HG03159 (cell line): ENCODE measurements at regions not wholly inside any gene's neighbourhood (a gene's known extent, or its start where the extent isn't known, plus 50 kb on each side); places are given as distances from the start of the nearest gene placed in this dataset.

Source experiments
- ATAC-seq: cut with Tn5 transposase; IDR thresholded peaks from one replicate; pipeline ENCODE4 v1.9.1; 2021; ENCODE audit warnings: mild to moderate bottlenecking, moderate library complexity; ENCODE audit not compliant: unreplicated experiment

DNA sequence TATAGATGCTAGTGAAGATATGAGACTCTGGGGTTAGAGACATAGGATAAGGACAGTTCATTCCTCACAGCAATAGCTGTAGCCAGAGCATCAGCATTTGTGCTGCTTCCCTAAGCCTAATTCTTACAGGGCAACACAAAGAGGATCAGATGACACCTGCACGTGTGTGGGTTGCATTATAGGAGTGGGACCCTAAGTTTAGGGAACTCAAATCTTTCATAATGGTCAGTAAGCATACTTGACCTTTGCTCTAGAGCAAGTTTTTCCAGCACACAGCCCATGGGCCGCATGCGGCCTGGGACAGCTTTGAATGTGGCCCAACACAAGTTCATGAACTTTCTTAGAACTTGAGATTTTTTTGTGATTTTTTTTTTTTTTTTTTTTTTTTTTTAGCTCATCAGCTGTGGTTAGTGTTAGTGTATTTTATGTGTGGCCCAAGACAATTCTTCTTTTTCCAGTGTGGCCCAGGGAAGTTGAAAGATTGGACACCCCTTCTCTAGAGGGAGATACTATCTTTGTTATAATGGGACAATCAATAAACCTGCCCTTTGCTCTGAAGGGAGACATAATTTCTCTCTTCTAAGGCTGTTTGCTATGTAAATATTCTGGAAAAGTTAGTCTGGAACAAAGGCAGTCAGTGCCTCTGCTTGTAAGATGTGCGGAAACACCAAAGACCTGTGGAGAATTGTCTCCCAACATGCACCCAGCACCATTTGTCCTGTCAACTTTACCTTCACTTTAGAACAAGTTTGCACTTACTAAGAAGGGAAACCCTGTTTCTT lies 650.2 kb downstream of the ZNF674 start:
- ATAC-seq, result no peak

DNA sequence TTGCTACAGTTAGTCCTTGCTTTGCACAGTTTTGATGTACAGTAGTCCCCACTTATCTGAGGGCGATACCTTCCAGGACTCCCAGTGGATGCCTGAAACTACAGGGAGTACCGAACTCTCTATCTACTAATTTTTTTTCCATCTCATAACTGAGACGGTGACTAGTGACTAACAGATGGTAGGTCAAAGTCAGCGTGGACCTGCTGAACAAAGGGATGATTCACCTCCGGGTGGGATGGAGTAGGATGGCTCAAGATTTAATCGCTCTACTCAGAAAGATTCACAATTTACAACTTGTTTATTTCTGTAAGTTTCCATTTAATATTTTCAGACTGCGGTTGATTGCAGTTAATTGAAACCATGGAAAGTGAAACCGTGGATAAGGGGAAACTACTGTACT lies 655.8 kb downstream of the ZNF674 start:
- ATAC-seq, result no peak

DNA sequence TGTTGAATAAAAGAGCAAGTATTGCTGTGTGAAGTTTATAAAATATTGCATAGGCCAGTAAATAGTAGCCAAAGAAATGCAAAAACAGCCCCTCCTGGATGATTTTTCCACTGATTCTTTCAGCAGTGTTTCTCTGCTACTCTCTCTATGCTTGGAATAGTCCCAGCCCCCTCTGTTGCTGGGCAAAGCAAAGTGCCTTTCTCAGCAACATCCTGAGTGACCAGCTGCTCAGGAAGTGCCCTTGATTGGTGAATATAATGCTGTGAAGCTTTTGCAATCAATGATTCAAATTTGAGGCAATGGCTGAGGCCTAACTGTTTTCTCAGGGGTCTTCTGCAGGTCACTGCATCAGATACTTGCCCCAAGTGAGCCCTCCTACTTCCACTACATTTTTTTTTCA lies 656.7 kb downstream of the ZNF674 start:
- no peak for ATAC-seq

DNA sequence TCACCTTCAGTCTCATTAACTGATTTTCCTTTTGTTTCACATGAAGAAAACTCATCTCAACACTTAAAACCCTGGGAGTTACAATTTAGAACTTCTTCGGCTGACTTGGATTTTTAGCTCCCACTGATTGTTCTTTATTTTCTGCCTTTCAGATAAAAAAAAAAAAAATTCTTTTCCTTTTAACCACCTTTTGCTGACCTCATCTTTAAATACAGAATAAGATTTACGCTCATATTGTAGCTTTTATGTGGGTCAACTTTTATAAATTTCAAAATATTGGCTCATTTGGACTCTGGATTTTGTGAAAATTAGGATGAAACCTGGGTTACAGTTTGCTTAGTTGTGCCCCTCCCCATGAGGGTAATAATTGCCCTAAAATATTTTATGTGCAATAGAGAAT lies 659.3 kb downstream of the ZNF674 start:
- no peak for ATAC-seq

DNA sequence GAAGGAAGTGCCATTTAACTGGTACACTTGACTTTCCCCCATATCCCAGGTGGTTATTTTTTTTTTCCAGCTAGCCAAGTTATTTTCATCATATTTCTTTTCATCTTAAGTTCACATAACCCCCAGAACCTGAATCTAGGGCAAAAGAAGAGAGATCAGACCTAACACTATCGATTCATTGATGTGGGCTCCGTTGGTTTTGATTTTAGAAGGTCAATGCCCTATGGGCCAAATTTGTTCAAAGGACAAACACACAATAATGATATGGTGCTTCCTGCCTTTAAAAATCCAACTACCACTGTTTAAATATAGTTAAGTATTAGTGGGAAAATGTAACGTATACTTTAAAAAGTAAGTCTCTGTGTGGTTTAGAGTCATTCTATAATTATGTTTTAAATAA lies 665.7 kb downstream of the ZNF674 start:
- ATAC-seq, result no peak

DNA sequence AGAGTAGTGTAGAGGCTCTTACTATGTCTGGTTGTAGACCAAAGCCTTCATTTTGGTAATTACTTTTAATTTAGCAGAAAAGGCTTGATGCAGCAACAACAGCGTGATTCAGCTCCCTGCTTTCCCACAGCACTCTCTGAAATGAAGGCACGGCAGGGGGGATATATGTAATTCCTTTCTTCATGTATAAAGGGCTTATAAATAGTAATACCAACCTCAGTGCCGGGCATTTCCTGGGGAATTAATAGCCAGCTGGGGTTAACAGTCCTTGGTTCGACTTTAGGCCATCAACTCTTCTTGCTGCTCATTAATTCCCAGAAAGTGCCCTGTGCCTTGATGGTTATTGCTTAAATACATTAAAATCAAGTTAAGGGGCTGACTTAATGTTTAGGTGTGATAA lies 669.0 kb downstream of the ZNF674 start:
- no peak for ATAC-seq

DNA sequence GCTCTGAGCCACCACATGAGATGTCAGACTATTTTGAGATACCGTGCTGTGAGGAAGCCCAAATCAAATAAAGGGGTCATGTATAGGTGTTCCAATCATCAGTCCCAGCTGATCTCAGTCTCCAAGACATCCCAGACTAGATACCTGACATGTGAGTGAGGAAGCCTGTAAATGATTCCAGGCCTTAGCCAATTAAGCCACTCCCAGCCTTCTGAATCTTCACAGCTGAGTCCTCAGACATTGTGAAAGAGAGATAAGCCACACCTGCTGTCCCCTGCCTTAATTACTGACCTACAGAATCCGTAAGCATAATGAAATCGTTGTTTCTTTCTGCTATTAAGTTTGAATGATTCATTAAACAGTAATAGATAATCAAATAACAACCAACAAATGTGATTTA lies 671.4 kb downstream of the ZNF674 start:
- ATAC-seq, result no peak

DNA sequence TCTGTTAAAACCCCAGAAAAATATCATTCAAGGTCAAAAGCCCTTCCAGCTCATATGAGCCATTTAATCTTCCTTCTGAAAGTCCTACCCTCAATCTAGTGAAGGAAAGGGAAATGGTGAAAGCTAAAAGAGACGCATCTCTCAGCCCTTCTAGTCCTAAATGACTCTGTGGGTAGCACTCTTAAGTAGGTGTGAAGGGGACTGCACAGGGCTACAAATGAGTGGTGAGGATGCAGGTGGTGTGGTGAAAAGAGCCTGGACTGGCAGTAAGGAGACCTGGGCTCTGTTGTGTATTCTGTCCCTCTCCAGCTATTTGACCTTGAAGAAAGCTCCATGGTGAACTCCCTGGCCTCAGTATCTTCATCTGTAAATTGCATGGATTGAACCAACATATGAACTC lies 671.8 kb upstream of the DIPK2B start:
- ATAC-seq, result no peak

DNA sequence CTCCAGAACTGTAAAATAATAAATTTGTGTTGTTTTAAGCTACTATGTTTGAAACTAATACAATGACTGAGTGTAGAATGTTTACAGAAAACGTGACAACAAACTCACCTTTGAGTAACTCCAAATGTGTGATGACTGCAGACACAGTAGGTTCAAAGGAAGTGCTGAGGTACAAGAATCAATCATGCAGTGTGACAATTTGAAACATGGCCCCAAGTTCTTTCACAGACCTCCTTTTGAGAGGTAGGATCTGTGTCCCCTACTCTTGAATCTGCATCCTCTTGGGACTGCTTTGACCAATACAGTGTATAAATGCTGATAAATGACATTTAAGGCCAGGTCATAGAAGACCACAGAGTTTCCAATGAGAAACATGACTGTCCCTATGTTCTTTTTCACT lies 667.7 kb upstream of the DIPK2B start:
- no peak for ATAC-seq

DNA sequence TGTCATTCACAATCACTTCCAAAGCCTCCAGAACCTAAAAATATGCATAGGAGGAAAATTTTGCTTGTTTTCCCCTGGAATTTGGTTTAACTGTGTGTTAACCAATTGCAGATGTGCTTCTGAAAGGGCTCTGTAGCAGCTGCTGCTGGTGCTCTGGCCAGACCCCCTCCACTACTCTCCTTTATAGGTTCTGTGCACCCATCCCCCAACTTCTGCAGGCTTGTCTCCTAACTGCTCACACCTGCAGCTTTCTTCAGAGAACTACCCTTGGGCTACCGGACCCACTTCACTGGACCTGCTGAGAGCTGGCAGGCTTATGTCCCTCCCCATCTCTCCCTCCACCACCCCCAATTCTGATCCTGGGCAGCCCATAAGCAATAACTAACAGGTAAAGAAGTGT lies 662.1 kb upstream of the DIPK2B start:
- no peak for ATAC-seq

DNA sequence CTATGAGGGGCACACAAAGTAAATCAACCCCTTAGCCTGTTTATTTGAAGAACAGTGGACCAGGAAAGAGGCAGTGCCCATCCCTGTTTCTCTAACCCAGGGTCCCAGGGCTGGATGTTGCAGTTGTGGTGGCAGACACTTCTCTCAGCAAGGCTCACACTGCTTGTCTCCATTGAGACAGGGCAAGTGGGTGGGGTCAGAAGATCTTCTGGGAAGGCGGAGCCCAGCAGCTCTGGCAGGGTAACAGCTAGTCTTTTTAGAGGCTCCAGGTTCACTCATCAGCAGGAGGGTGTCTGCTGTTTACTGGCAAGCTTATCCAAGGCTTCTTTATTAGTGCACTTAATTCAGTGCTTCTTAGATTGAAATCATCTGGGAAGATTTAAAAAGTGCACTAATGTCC lies 659.8 kb upstream of the DIPK2B start:
- no peak for ATAC-seq

DNA sequence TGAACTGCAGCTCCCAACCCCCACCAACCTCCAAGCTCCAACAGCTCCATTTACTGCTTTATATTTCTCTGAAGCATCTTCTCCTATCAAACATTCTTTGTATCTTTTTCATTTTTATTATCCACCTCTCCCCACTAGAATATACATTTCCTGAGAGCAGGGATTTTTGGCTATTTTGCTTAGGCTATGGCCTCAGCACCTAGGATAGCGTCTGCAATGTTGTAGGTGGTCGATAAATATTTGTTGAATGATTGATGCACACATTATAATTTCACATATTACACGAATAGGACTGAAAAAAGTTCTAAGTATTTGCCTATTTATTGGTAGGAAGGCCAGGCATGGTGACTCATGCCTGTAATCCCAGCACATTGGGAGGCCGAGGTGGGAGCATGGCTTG lies 658.7 kb upstream of the DIPK2B start:
- no peak for ATAC-seq

DNA sequence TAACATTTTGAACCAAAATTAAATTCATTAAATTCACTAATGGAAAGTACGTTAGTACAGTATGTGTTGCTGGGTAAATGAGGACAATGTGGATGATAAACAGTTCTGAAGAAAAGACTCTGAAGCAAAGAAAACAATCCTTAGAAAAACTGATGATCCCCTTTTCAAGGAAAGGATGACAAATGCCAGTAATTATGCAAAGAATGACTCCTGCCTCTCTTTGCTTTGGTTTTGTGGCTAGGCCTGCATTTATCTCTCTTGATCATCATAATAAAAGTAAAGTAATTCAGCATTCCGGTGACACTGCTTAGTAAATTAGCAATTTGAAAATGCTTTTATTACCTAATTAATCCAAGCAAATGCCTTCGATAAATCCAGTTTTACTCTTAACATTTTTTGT lies 652.2 kb upstream of the DIPK2B start:
- no peak for ATAC-seq

DNA sequence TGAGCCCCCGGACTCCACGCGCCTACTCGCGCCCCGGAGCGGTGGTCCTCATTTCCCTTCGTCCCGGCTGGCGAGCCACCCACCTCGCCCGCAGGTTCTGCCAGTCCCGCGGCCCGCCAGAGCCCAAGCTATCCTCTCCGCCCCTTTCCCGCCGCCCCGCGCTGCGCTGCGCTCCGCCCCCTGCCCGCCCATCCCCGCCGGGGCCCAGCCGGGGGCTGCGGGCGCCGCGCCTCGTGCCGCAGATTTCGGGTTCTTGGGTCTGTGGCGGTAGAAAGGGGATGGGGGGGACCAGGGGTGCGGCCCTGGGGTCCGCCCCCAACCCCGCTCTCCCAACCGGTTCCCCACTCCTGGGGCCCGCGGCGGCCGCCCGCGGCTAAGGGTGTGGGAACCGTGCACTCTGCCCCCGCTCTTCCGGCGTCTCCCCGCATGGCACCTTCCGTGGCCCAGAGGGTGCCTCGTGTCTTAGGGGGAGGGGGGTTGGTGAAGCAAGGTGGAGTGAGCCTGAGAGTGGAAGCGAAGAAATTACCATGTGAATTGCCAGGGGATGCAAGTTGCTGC lies 650.8 kb upstream of the DIPK2B start:
- ATAC-seq, result no peak

DNA sequence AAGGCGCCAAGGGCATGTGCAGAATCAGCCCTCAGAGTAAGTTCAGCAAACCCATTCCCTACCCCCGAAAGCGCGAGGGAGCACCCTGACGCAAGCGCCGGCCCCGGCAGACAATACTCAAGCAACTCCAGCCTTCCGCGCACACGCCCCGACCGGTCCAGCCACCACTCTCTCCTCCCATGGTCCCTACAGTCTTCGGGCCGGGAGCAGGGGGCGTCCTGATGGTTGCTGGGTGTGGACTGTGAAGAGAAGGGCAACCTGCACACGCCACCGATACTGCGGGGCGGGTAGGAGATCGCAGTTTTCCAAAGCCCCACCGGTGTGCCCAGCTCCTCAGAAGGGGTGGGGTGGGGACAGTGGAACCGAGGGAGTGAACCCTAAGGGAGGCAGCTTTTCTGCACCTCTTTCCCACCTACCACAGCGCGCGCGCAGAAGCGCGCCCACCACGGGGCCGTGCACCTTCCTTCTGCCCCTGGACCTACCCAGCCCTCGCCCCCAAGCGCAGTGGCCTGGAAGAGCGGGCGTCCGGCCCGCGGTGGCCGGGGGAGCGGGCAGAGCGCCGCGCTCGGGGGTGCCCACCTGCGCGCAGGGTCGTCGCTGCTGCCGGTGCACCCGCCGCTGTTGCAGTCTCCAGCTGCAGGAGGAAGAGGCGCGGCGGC lies 650.2 kb upstream of the DIPK2B start:
- no peak for ATAC-seq

DNA sequence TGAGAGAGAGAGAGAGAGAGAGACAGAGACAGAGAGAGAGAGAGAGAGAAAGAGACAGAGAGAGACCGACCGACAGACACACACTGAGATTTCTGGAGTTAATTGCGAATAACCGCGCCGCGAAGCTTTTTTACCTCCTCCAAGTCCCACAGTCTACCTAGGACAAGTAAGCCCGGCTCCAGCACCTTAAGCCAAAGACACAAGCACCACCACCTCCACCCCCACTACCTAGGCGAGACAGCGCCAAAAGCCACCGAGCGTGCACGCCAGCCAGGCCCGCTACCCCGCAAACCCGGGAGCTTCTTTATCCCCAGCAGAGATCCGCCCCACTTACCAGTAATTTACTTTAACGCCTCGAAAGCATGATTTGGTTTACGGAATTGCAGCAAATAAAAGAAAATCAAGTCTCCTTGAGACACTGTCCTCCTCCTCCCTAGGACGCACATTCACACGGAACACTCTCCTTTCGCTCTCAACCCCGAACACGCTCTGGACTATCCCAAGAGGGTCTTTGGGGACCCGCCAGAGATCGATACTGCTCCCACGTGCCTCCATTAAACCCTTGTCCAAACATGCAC lies 649.6 kb upstream of the DIPK2B start:
- ATAC-seq, result no peak

DNA sequence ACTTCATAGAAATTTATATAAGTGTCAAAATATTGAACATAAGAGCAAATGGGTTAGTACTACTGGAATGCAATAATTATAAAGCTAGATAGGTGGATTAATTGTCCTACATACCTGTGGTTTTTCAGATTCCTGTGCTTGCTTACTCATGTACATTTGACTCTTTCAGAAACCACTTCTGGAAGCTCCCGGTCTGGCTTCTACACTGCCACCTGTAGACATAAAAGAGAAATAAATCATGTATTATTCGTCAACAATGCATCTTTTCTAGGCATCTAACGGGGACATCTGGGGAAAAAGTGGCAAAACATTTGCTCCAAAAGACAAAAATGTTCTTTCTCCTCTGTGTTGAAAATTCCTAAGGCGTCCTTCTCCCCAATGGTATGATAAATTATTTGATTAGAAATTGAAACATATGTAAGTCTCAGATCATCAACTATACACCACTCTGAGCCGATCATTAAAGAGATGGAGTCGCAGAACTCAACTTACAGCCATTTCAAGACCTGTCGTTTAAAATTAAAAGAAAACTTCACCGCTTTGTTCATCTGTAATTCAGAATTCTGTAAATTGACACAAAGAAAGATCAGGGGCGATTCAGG lies 648.7 kb upstream of the DIPK2B start:
- no peak for ATAC-seq

DNA sequence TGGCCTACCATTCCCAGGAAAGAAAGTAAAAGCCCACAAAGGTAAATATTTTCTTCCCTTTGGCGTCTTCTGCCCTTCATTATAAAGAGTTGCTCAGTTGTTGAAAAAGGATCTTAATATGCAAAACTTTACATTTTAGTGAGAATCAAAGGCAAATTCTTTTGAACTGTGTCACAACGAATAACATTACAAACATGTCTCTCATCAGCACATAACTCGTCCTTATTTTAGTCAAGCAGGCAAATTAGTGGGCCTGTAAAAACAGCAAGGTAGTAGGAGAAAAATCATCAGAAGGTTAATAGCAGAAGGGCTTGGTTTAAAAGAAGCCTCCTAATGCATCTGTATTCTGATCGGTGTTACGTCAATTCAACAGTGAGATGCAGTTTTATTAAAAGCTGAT lies 647.3 kb upstream of the DIPK2B start:
- ATAC-seq, result no peak

DNA sequence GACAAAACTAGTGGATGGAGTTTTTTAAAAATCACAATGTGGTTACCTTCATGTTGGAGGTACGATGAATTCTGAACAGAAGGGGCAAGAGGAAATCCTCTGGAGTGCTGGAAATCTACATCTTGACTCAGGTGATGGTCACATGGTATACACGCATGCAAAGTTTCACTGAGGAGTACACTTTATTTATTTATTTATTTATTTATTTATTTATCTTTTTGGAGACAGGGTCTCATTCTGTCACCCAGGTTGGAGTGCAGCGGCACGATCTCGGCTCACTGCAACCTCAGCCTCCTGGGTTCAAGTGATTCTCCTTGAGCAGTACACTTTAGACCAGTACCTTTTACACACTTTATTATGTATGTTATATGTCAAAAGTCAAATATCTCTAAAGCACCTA lies 645.7 kb upstream of the DIPK2B start:
- ATAC-seq, result no peak

DNA sequence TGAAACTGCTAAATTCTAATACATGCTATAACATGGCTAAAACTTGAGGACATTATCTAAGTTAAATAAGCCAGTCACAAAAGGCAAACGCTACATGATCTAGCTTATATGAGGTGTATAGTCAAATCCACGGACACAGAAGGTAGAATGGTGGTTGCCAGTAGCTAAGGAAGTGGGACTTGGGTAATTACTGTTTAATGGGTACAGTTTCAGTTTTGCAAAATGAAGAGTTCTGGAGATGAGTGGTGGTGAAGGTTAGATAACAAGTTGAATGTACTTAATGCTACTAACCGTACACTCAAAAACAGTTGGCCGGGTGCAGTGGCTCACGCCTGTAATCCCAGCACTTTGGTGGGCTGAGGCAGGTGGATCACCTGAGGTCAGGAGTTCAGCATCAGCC lies 644.5 kb upstream of the DIPK2B start:
- ATAC-seq, result no peak

DNA sequence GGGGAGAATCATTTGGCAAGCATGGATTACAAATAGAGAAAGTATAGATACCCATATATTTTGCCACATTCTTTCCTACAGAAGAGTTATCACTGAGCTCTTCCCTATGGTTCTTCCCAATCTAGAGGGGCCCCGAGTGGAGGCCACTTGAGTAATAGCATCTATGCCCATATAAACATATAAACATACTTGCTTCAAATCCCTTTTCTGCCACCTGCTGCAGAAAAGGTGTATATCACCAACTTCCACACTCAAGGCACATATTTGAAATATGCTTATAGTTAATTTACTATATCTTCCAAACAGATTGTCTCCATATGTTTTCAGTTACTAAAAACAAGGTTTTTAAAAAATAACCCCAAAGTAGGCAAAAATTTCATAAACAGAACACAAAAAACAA lies 642.8 kb upstream of the DIPK2B start:
- no peak for ATAC-seq

DNA sequence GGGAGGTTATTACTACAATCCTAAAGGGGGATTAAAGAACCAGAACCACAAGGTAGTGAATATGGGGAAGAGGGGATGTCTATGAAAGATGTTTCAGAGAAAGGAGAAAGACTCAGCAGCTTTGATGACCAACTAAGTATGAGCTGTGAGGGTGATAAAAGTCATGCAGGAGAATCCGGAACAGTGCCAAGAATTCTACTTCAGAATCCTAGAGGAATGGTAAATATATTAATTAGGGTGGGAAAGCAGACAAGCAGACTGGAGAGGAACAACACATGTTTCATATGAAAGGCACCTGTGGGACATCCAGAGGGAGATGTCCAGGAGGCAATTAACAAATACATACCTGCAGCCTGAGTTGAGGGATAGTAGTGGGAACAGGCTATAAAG lies 642.2 kb upstream of the DIPK2B start:
- ATAC-seq, result no peak
